Upper lobe of left lung (tissue), 6 donors: ENCODE measurements at regions not wholly inside any gene's neighbourhood (a gene's known extent, or its start where the extent isn't known, plus 50 kb on each side); places are given as distances from the start of the nearest gene placed in this dataset.

ENCODE experiments used
- ATAC-seq, 2 donors: fragments of 200-7000 bp; cut with Tn5 transposase; one replicate each; pipeline ENCODE4 v1.9.1; 2022; ENCODE audit warnings: mild to moderate bottlenecking in 2 of 2, moderate library complexity in 2 of 2; ENCODE audit not compliant: low FRiP score in 2 of 2
- DNase-seq, 2 donors: peaks; one replicate each; pipeline ENCODE4 v3.0.0-alpha.2; 2019 to 2020
- H3K27ac ChIP-seq, 4 donors: fragments of 200-600 bp; sonication (generic); one replicate each; pipeline ENCODE4 v1.5.1; 2016 to 2019
- H3K27me3 ChIP-seq, 4 donors: fragments of 200-600 bp; sonication (generic); one replicate each; pipeline ENCODE4 v1.5.1; 2017 to 2019
- H3K36me3 ChIP-seq, 4 donors: fragments of 200-600 bp; sonication (generic); one replicate each; pipeline ENCODE4 v1.5.1; 2016 to 2019
- H3K4me1 ChIP-seq, 4 donors: fragments of 200-600 bp; sonication (generic); one replicate each; pipeline ENCODE4 v1.5.1; 2018 to 2019
- H3K4me3 ChIP-seq, 4 donors: fragments of 200-600 bp; sonication (generic); one replicate each; pipeline ENCODE4 v1.5.1; 2017 to 2019; ENCODE audit warnings: mild to moderate bottlenecking in 2 of 4, moderate library complexity in 1 of 4
- H3K9me3 ChIP-seq, 4 donors: fragments of 200-600 bp; sonication (generic); one replicate each; pipeline ENCODE4 v1.5.1; 2018 to 2019
- EP300 ChIP-seq, 4 donors: sonication (generic); formaldehyde crosslinking; IDR thresholded peaks; one replicate each; pipeline ENCODE4 v1.5.1; 2017; ENCODE audit warnings: antibody characterized with exemption in 4 of 4, control low read depth in 2 of 4
- POLR2A ChIP-seq, 4 donors: fragments of 450-650 bp; IDR thresholded peaks; one replicate each; pipeline ENCODE4 v1.5.1; 2016 to 2017; ENCODE audit warnings: antibody characterized with exemption in 4 of 4, mild to moderate bottlenecking in 2 of 4
- POLR2AphosphoS5 ChIP-seq, 2 donors: sonication (generic); formaldehyde crosslinking; IDR thresholded peaks; one replicate each; pipeline ENCODE4 v1.5.1; 2017; ENCODE audit warnings: antibody characterized with exemption in 2 of 2
- WGBS, 2 donors: methylation state at CpG; one replicate each; pipeline ENCODE4 v1.1.5; 2017 to 2018; 5-methylcytosine and 5-hydroxymethylcytosine counted together
- TF ChIP-seq, protein P1 (sequence below), 6 experiments: fragments of 450-650 bp in 4 of 6; fragments of 200-600 bp in 2 of 6; sonication (generic) in 2 of 6; IDR thresholded peaks; one replicate each; pipeline ENCODE4 v1.5.1; 2016 to 2019; ENCODE audit warnings: antibody characterized with exemption in 6 of 6
- donor health status: DM: no; HTN: no; CAD: no; lungs with moderate emphysema.
- donor health status: DM: no; HTN: yes; CAD: no; lungs with severe emphysema.

DNA sequence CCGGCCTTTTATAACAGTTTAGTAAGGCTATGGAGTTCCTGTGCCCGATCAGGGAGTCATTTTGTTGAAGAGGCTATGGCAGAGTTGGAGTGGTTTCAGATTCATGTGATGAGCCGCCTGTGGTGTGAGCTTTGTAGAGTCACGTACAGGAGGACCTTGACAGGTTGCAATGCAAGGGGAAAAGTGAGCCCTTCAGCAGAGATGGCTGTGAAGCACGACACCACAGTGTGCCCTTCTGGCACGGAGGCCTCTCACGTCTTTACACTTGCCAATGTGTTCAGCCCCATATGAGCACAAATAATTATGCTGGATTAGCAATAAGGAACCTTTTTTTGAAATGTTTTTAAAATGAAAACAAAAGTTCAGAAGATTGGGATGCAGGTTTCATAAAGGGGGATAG, 499.8 kb downstream of the LIG4 start:
- DNase-seq (no peak), ATAC-seq (no peak)
- Histone ChIP-seq H3K9me3 (no peaks in the 10 kb centered on the region), H3K27ac (no peak overlapping the region), H3K27me3 (no peaks in the 10 kb centered on the region), H3K4me1 (no peaks in the 10 kb centered on the region), H3K36me3 (no peaks in the 10 kb centered on the region), H3K4me3 (no peak overlapping the region)
- TF ChIP-seq POLR2A (IDR thresholded peaks at IDR 0.05) (no peak), EP300 (IDR thresholded peaks at IDR 0.05) (no peak), POLR2AphosphoS5 (IDR thresholded peaks at IDR 0.05) (no peak)
- TF ChIP-seq, protein P1, sequence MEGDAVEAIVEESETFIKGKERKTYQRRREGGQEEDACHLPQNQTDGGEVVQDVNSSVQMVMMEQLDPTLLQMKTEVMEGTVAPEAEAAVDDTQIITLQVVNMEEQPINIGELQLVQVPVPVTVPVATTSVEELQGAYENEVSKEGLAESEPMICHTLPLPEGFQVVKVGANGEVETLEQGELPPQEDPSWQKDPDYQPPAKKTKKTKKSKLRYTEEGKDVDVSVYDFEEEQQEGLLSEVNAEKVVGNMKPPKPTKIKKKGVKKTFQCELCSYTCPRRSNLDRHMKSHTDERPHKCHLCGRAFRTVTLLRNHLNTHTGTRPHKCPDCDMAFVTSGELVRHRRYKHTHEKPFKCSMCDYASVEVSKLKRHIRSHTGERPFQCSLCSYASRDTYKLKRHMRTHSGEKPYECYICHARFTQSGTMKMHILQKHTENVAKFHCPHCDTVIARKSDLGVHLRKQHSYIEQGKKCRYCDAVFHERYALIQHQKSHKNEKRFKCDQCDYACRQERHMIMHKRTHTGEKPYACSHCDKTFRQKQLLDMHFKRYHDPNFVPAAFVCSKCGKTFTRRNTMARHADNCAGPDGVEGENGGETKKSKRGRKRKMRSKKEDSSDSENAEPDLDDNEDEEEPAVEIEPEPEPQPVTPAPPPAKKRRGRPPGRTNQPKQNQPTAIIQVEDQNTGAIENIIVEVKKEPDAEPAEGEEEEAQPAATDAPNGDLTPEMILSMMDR (IDR thresholded peaks at IDR 0.05): no peak
- 85 to 92% methylated on average over 7 of the region's 7 CpGs for WGBS, 2 donors

DNA sequence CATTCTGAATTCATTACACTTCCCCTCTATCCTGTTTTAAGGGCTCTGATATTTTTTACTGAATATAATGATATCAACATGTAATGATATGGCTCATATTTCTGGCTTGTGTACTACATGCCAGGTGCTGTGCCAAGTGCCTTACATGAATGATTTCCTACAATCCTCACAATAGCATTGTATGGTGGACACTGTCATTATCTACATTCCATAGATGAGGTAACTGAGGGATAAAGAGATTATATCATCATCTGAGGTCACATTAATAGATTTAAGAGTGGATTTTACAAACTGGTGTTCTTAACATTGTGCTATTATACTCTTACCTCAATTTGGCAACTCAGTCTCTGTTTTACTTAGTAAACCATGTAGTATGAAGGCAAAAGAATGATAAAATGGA, 502.0 kb downstream of the LIG4 start:
- Histone ChIP-seq H3K4me3 (no peak overlapping the region), H3K9me3 (no peaks in the 10 kb centered on the region), H3K27me3 (no peaks in the 10 kb centered on the region), H3K27ac (no peak overlapping the region), H3K4me1 (no peaks in the 10 kb centered on the region), H3K36me3 (no peaks in the 10 kb centered on the region)
- ATAC-seq: no peak
- no peak for TF ChIP-seq POLR2A (IDR thresholded peaks at IDR 0.05)
- no peak for TF ChIP-seq EP300 (IDR thresholded peaks at IDR 0.05)
- TF ChIP-seq POLR2AphosphoS5 (IDR thresholded peaks at IDR 0.05): no peak
- TF ChIP-seq, protein P1 (IDR thresholded peaks at IDR 0.05): no peak
- no peak for DNase-seq

DNA sequence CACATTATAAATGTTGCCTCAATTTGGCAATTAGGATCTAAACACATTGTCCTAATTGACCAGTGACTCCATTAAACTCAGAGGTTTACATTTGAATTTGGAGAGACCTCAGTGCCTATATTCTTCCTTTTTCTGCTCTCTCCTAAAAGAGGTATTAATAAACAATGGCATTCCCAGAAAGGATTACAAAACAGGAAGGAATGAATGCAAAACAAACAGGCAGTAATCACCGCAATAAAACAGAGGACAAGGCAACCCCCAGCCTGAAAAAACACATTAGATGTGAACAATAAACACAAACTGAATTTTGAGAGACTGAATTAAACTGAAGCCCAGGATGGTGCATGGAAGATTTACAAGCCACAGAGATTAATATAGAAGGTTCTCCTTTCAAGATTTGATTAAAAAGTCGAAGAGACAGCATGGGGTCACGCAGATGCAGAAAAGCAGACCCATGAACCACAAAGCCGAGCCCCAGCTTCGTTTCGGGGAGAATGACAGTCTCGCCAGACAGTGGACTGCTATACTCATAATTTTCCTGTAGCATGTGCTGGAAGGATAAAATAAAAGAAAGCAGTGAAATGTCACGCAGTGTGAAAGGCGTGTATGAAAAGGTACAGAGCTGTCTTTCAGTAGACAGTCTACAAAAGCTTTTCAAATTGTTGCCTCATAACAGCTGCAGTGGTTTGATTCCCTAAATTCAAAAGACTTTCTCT, 503.0 kb downstream of the LIG4 start:
- TF ChIP-seq POLR2A (IDR thresholded peaks at IDR 0.05) (no peak), POLR2AphosphoS5 (IDR thresholded peaks at IDR 0.05) (no peak), EP300 (IDR thresholded peaks at IDR 0.05) (no peak)
- H3K4me1 ChIP-seq: no peaks in the 10 kb centered on the region
- H3K27me3 ChIP-seq: no peaks in the 10 kb centered on the region
- H3K36me3 ChIP-seq: no peaks in the 10 kb centered on the region
- ATAC-seq (no peak), DNase-seq (no peak)
- no peaks in the 10 kb centered on the region for H3K9me3 ChIP-seq
- no peak overlapping the region for H3K4me3 ChIP-seq
- WGBS, 2 donors: 75 to 78% methylated on average over 9 of the region's 9 CpGs
- no peak overlapping the region for H3K27ac ChIP-seq

DNA sequence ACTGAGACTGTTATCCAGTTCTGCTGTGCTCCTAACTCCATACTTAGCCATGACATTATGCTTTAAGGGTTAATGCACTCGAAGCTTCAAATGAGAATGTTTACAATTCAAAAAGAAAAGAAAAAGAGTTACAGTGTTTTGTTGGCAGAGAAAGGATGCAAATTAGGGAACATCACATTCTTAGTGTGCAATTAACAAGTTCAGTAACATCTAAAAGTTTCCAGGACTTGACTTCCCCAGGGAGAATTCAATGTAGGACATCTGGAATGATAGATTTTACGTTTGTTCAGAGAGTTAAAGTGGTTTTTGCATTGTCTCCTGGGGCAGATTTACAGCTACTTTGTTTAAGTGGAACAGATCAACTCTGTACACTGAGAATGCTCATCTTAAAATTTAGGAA, 525.2 kb downstream of the LIG4 start:
- no peak for DNase-seq
- WGBS, 2 donors: 30 to 39% methylated on average over 2 of the region's 2 CpGs
- H3K36me3 ChIP-seq: no peaks in the 10 kb centered on the region
- TF ChIP-seq, protein P1 (IDR thresholded peaks at IDR 0.05): no peak
- no peak for TF ChIP-seq EP300 (IDR thresholded peaks at IDR 0.05)
- no peak for TF ChIP-seq POLR2A (IDR thresholded peaks at IDR 0.05)
- no peak for TF ChIP-seq POLR2AphosphoS5 (IDR thresholded peaks at IDR 0.05)
- no peak overlapping the region for H3K27ac ChIP-seq
- no peaks in the 10 kb centered on the region for H3K9me3 ChIP-seq
- no peak for ATAC-seq
- no peaks in the 10 kb centered on the region for H3K27me3 ChIP-seq
- H3K4me3 ChIP-seq: no peak overlapping the region
- no peaks in the 10 kb centered on the region for H3K4me1 ChIP-seq

DNA sequence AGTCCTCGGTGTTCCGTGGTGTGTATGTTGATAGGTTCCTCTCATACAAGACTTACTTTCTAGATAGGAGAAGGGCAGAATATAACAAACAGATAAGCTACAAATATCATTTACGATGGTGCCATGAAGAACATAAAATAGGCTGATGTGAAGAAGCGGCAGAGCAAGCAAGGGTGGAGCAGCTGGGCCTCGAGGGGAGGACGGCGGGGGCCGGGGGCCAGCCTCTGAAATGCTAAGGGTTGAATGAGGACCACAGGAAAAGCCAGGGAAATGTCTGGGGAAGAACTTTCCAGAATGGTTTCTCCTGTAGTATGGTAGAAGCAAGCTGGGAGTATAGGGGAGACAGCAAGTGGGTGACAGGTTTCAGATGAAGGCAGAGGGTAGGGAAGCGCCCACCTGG, 529.5 kb downstream of the LIG4 start:
- DNase-seq (peak in 1 of 2 donors; percentile 53), ATAC-seq (no peak)
- 95 to 96% methylated on average over 9 of the region's 9 CpGs for WGBS, 2 donors
- no peak overlapping the region for H3K27ac ChIP-seq
- no peaks in the 10 kb centered on the region for H3K36me3 ChIP-seq
- H3K4me3 ChIP-seq: no peak overlapping the region
- H3K9me3 ChIP-seq: no peaks in the 10 kb centered on the region
- H3K27me3 ChIP-seq: no peaks in the 10 kb centered on the region
- no peak for TF ChIP-seq POLR2A (IDR thresholded peaks at IDR 0.05)
- no peak for TF ChIP-seq EP300 (IDR thresholded peaks at IDR 0.05)
- no peak for TF ChIP-seq POLR2AphosphoS5 (IDR thresholded peaks at IDR 0.05)
- TF ChIP-seq, protein P1 (IDR thresholded peaks at IDR 0.05): no peak
- no peaks in the 10 kb centered on the region for H3K4me1 ChIP-seq
